Peyer's patch (tissue), 4 donors: ENCODE measurements at regions not wholly inside any gene's neighbourhood (a gene's known extent, or its start where the extent isn't known, plus 50 kb on each side); places are given as distances from the start of the nearest gene placed in this dataset.
"Not testable (repeated sequence)": the region's sequence is repeated elsewhere in the genome, so short reads cannot be mapped to it uniquely, and the experiment has no call there.

Experiments
- DNase-seq, 3 donors: peaks; one replicate each; pipeline ENCODE4 v3.0.0-alpha.2; 2017 to 2019
- H3K27ac ChIP-seq, 4 donors: fragments of 200-600 bp; sonication (generic); one replicate each; pipeline ENCODE4 v1.5.1; 2016 to 2019
- H3K27me3 ChIP-seq, 2 donors: fragments of 200-600 bp; sonication (generic); one replicate each; pipeline ENCODE4 v1.5.1; 2019
- H3K36me3 ChIP-seq, 3 donors: fragments of 200-600 bp; sonication (generic); one replicate each; pipeline ENCODE4 v1.5.1; 2016 to 2019
- H3K4me1 ChIP-seq, 4 donors: fragments of 200-600 bp; sonication (generic); one replicate each; pipeline ENCODE4 v1.5.1; 2016 to 2019
- H3K4me3 ChIP-seq, 4 donors: fragments of 200-600 bp; sonication (generic); 1 replicate in 3 of 4; 2 replicates in 1 of 4; pipeline ENCODE4 v1.5.1; 2016 to 2019; ENCODE audit warnings: mild to moderate bottlenecking in 1 of 4
- H3K9me3 ChIP-seq, 4 donors: fragments of 200-600 bp; sonication (generic); one replicate each; pipeline ENCODE4 v1.5.1; 2016 to 2019; ENCODE audit warnings: mild to moderate bottlenecking in 1 of 4
- CTCF ChIP-seq, 6 experiments: fragments of 450-650 bp in 4 of 6; fragments of 200-600 bp in 2 of 6; sonication (generic) in 1 of 6; IDR thresholded peaks; one replicate each; pipeline ENCODE4 v1.5.1; 2017 to 2019; ENCODE audit warnings: antibody characterized with exemption in 6 of 6, mild to moderate bottlenecking in 3 of 6, moderate library complexity in 1 of 6
- POLR2A ChIP-seq, 2 donors: fragments of 450-650 bp; IDR thresholded peaks; one replicate each; pipeline ENCODE4 v1.5.1; 2017; ENCODE audit warnings: antibody characterized with exemption in 2 of 2, mild to moderate bottlenecking in 2 of 2, moderate library complexity in 2 of 2

DNA sequence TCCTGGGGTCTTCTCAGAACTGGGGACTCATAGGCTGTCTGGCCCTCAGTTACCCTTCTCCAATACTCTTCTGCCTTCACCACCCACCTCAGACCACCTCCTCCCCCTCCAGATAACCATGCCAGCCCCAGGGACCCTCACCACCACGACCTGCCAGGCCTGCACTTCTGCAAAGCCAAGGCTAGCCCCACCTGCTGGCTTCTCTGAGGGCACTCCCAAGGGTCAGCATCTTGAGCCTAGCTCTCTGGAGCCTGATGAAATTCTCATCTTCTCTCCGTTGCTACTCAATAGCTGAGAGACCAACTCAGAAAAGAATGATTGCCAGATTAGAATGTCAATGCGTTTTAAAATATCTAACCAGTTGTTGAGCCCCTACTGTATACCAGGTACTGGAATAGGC is 56.1 kb upstream of the LYRM9 start:
- Histone ChIP-seq H3K4me3 (no peak overlapping the region), H3K27ac (no peak overlapping the region), H3K9me3 (no peaks in the 10 kb centered on the region), H3K36me3 (no peaks in the 10 kb centered on the region), H3K27me3 (no peaks in the 10 kb centered on the region), H3K4me1 (no peaks in the 10 kb centered on the region)
- TF ChIP-seq CTCF (IDR thresholded peaks at IDR 0.05) = no peak
- no peak for TF ChIP-seq POLR2A (IDR thresholded peaks at IDR 0.05)
- DNase-seq = no peak

GRCh38 chr17:27950225-27950624 is 57.1 kb upstream of the LYRM9 start:
- H3K4me3 ChIP-seq, H3K27me3 ChIP-seq, H3K36me3 ChIP-seq, DNase-seq, H3K4me1 ChIP-seq, H3K27ac ChIP-seq, H3K9me3 ChIP-seq: not testable (repeated sequence)

GRCh38 chr17:27950995-27951394 is 57.8 kb upstream of the LYRM9 start:
- Histone ChIP-seq H3K4me1 (no peaks in the 10 kb centered on the region), H3K36me3 (no peaks in the 10 kb centered on the region), H3K27me3 (no peaks in the 10 kb centered on the region), H3K27ac (no peak overlapping the region), H3K9me3 (no peaks in the 10 kb centered on the region), H3K4me3 (no peak overlapping the region)
- DNase-seq = no peak
- no peak for TF ChIP-seq POLR2A (IDR thresholded peaks at IDR 0.05)
- no peak for TF ChIP-seq CTCF (IDR thresholded peaks at IDR 0.05)

GRCh38 chr17:27951872-27952271 is 58.7 kb upstream of the LYRM9 start:
- H3K9me3 ChIP-seq = no peaks in the 10 kb centered on the region
- H3K27me3 ChIP-seq = no peaks in the 10 kb centered on the region
- no peak overlapping the region for H3K27ac ChIP-seq
- no peak overlapping the region for H3K4me3 ChIP-seq
- H3K4me1 ChIP-seq = no peaks in the 10 kb centered on the region
- DNase-seq = no peak
- H3K36me3 ChIP-seq = no peaks in the 10 kb centered on the region
- TF ChIP-seq CTCF (IDR thresholded peaks at IDR 0.05) (no peak), POLR2A (IDR thresholded peaks at IDR 0.05) (no peak)

- H3K27me3 ChIP-seq = no peaks in the 10 kb centered on the region
- no peak for DNase-seq
- TF ChIP-seq POLR2A (IDR thresholded peaks at IDR 0.05) = no peak
- TF ChIP-seq CTCF (IDR thresholded peaks at IDR 0.05) = no peak
- H3K4me1 ChIP-seq = no peaks in the 10 kb centered on the region
- H3K27ac ChIP-seq = no peak overlapping the region
- H3K4me3 ChIP-seq = no peak overlapping the region
- H3K36me3 ChIP-seq = no peaks in the 10 kb centered on the region
- H3K9me3 ChIP-seq = no peaks in the 10 kb centered on the region
These were observed 59.2 kb upstream of the LYRM9 start for GRCh38 chr17:27952366-27952765.

DNA sequence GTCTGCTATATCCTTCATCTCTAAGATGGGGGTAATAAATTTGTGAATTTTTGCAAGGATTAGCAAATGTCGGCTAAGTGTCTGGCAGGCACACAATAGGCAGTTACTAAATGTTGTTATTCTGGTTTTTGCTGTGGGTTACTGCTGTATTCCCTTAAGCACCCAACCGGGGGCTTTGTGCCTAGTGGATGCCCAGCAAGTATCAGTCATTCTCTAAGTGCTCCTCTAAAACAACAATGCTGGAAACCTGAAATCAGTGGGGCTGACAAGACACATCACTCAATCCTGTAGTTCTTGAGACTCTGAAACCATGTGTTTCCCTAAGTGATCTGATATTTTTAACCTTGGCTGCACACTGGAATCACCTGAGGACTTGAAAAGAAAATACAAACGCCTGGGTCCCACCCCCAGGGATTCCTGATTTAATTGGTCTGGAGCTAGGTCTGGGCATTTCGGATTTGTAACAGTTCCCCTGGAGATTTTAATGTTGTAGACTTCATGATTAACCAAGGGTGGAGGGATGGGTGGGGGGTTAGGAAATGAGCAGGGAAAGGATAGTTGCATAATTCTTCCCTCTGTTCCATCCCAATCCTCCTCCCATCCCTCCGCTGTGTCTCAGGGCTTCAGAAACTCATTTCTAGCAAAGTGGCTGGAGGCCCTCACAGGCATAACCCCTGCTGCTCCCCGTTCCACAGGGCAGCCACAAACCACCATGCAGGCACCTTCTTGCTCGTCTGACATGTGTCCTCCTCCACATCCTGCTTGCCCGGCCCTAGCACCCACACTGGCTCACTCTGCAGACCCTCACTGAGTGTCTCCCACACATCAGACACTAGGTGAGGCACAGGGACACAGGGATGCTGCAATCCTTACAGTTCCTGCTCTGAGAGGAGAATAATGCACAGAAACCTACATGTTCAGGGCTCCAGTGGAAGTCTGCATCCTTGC is 61.7 kb upstream of the LYRM9 start:
- no peaks in the 10 kb centered on the region for H3K4me1 ChIP-seq
- no peaks in the 10 kb centered on the region for H3K27me3 ChIP-seq
- H3K9me3 ChIP-seq = no peaks in the 10 kb centered on the region
- no peak for TF ChIP-seq POLR2A (IDR thresholded peaks at IDR 0.05)
- TF ChIP-seq CTCF (IDR thresholded peaks at IDR 0.05) = no peak
- DNase-seq = no peak
- H3K4me3 ChIP-seq = no peak overlapping the region
- H3K27ac ChIP-seq = no peak overlapping the region
- H3K36me3 ChIP-seq = no peaks in the 10 kb centered on the region
